Nephron progenitor cell (in vitro differentiated cells): ENCODE measurements at regions not wholly inside any gene's neighbourhood (a gene's known extent, or its start where the extent isn't known, plus 50 kb on each side); places are given as distances from the start of the nearest gene placed in this dataset.

ENCODE experiments used
- DNase-seq: peaks from one replicate; pipeline ENCODE4 v3.0.0; 2021
- H3K27ac Mint-ChIP-seq: 2 replicates; pipeline ENCODE4 v1.8.0; 2021; ENCODE audit warnings: mild to moderate bottlenecking, moderate library complexity, mixed read lengths
- H3K27me3 Mint-ChIP-seq: 2 replicates; pipeline ENCODE4 v1.8.0; 2021; ENCODE audit warnings: mild to moderate bottlenecking, low read depth, mixed read lengths; ENCODE audit not compliant: poor library complexity
- H3K36me3 Mint-ChIP-seq: 2 replicates; pipeline ENCODE4 v1.8.0; 2021; ENCODE audit warnings: low read depth, mixed read lengths
- H3K4me1 Mint-ChIP-seq: 2 replicates; pipeline ENCODE4 v1.8.0; 2021; ENCODE audit warnings: mixed read lengths
- H3K4me3 Mint-ChIP-seq: 2 replicates; pipeline ENCODE4 v1.8.0; 2021; ENCODE audit warnings: mild to moderate bottlenecking, moderate library complexity, mixed read lengths
- H3K9me3 Mint-ChIP-seq: 2 replicates; pipeline ENCODE4 v1.8.0; 2021; ENCODE audit warnings: mild to moderate bottlenecking, moderate library complexity, mixed read lengths
- CTCF ChIP-seq: fragments of 200-600 bp; sonication (generic); IDR thresholded peaks from 2 replicates; pipeline ENCODE4 v1.5.0; 2021; ENCODE audit warnings: antibody characterized with exemption

- Mint-ChIP-seq H3K9me3 (peaks cover 20% of the 10 kb centered on the region), H3K4me3 (no peak overlapping the region), H3K4me1 (peaks cover 15% of the 10 kb centered on the region), H3K27ac (no peak overlapping the region), H3K36me3 (peaks cover 8% of the 10 kb centered on the region), H3K27me3 (peaks cover 5% of the 10 kb centered on the region)
- TF ChIP-seq CTCF, result no peak
- DNase-seq, result no peak
Observed at GRCh38 chr2:21454839-21455238, 331.1 kb downstream of the TDRD15 start.

GRCh38 chr2:21461754-21462240 is 338.0 kb downstream of the TDRD15 start:
- Mint-ChIP-seq H3K27ac (no peak overlapping the region), H3K9me3 (peaks cover 26% of the 10 kb centered on the region)
- no peak for TF ChIP-seq CTCF

GRCh38 chr2:21466341-21466927 is 342.7 kb downstream of the TDRD15 start:
- no peak for TF ChIP-seq CTCF
- no peak for DNase-seq
- H3K36me3 Mint-ChIP-seq, result no peaks in the 10 kb centered on the region
- no peaks in the 10 kb centered on the region for H3K27me3 Mint-ChIP-seq
- no peaks in the 10 kb centered on the region for H3K9me3 Mint-ChIP-seq
- no peak overlapping the region for H3K27ac Mint-ChIP-seq
- peaks cover 19% of the 10 kb centered on the region for H3K4me1 Mint-ChIP-seq
- H3K4me3 Mint-ChIP-seq, result no peak overlapping the region

More at GRCh38 chr2:21461754-21462240, 338.0 kb downstream of the TDRD15 start:
- Mint-ChIP-seq H3K27me3 (no peaks in the 10 kb centered on the region), H3K4me1 (no peaks in the 10 kb centered on the region), H3K36me3 (peaks cover 8% of the 10 kb centered on the region), H3K4me3 (no peak overlapping the region)
- no peak for DNase-seq

- Mint-ChIP-seq H3K36me3 (no peaks in the 10 kb centered on the region), H3K27ac (no peak overlapping the region), H3K9me3 (no peaks in the 10 kb centered on the region), H3K4me1 (peaks cover 26% of the 10 kb centered on the region), H3K4me3 (no peak overlapping the region), H3K27me3 (no peaks in the 10 kb centered on the region)
- DNase-seq, result no peak
- no peak for TF ChIP-seq CTCF
Observed at GRCh38 chr2:21467280-21467818, 343.6 kb downstream of the TDRD15 start.

- Mint-ChIP-seq H3K27me3 (no peaks in the 10 kb centered on the region), H3K4me3 (no peak overlapping the region), H3K36me3 (no peaks in the 10 kb centered on the region), H3K4me1 (peaks cover 26% of the 10 kb centered on the region), H3K9me3 (no peaks in the 10 kb centered on the region), H3K27ac (no peak overlapping the region)
- TF ChIP-seq CTCF, result no peak
- DNase-seq, result no peak
Observed at GRCh38 chr2:21467910-21468309, 344.1 kb downstream of the TDRD15 start.

- no peaks in the 10 kb centered on the region for H3K9me3 Mint-ChIP-seq
- no peaks in the 10 kb centered on the region for H3K36me3 Mint-ChIP-seq
- H3K4me3 Mint-ChIP-seq, result no peak overlapping the region
- no peak for TF ChIP-seq CTCF
- peaks cover 26% of the 10 kb centered on the region for H3K4me1 Mint-ChIP-seq
- DNase-seq, result no peak
- H3K27me3 Mint-ChIP-seq, result no peaks in the 10 kb centered on the region
- peak overlapping the region; percentile 43 for H3K27ac Mint-ChIP-seq
Observed at GRCh38 chr2:21468624-21469023, 344.9 kb downstream of the TDRD15 start.
